HG03558 (cell line): ENCODE measurements at regions not wholly inside any gene's neighbourhood (a gene's known extent, or its start where the extent isn't known, plus 50 kb on each side); places are given as distances from the start of the nearest gene placed in this dataset.

Experiments
- ATAC-seq: cut with Tn5 transposase; IDR thresholded peaks from one replicate; pipeline ENCODE4 v1.9.1; 2021; ENCODE audit warnings: moderate number of reproducible peaks; ENCODE audit not compliant: unreplicated experiment; ENCODE audit errors: extremely low read depth

- no peak for ATAC-seq
These were observed 371.3 kb upstream of the TNP1 start for GRCh38 chr2:217231212-217231611.

- no peak for ATAC-seq
These were observed 368.9 kb upstream of the TNP1 start for GRCh38 chr2:217228732-217229131.

DNA sequence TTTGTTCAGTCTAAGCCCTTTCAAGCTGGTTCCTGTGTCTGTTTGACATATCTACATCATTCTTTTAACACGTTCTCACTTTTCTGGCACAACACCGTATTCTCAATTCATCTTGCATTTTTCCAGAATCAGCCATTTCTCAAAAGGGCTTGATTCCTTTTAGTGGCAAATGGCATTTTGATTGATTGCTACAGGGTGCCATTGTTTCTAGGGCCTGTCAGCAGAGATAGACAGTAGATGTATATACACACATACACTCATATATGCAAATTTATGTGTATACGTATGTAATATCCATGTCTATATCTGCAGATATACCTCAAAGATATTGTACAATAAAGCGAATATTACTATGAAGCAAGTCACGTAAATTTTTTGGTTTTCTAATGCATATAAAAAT lies 367.9 kb upstream of the TNP1 start:
- no peak for ATAC-seq

- ATAC-seq = no peak
These were observed 365.7 kb upstream of the TNP1 start for GRCh38 chr2:217225596-217225995.

DNA sequence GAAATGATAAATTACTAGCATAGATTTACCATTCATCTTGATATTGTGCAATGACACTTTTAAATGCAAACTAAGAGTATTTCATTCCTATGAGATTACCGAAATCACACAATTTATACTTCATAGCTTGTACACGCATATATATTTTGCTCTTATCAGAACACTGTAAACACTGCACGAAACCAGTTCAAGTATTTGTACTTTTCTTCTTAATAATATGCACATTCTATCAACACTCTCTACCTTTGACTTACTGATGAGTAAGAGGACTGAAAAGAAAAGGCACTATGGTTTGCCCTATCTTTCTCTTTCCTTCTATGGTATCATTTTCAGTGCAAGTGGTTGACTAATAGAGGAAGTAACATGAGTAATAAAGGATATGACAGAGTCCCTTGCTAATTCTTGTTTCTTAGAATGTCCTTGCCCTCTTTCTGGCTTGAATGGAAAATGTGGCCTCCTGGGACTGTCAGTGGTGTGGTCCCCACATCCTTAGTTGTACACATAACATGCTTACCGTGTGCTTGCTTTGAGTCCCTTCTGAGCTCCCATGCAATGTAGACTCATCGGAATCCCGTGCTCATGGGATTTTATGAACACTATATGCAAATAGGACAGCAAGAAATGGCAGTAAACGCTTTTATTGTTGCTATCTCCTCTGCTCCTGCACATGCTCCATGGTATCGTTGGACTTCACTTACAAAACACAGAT lies 363.5 kb upstream of the TNP1 start:
- peak; percentile 59 for ATAC-seq

DNA sequence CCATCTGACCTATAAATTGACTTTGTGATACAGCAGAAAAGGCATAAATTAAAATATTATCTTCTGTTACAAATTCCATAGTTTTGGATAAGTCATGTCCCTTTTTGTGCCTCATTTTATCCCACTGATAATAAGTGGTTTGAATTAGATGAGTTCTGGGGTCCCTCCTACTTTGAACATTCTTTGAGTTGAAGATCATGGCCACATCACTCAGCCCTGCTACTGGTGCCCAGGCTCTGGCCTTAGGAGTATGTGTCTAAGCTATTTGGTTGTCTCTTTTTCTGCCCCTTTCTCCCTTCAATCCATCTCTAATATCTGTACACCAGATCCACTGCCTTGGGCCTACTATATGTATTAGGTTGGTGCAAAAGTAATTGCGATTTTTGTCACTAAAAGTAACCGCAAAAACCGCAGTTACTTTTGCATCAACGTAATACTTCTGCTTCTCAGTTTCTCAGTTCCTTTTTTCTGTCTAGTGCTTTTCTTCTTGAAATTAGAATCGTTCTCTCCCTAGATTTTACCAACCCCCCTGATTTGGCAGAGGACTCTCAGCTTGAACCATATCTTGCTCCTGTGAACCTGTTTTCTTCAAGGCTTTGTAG lies 362.5 kb upstream of the TNP1 start:
- peak; percentile 16 for ATAC-seq

- no peak for ATAC-seq
These were observed 360.6 kb upstream of the TNP1 start for GRCh38 chr2:217220228-217221013.

- ATAC-seq = no peak
These were observed 359.3 kb upstream of the TNP1 start for GRCh38 chr2:217219164-217219520.

GRCh38 chr2:217218269-217219163 lies 358.7 kb upstream of the TNP1 start:
- peak; percentile 37 for ATAC-seq

DNA sequence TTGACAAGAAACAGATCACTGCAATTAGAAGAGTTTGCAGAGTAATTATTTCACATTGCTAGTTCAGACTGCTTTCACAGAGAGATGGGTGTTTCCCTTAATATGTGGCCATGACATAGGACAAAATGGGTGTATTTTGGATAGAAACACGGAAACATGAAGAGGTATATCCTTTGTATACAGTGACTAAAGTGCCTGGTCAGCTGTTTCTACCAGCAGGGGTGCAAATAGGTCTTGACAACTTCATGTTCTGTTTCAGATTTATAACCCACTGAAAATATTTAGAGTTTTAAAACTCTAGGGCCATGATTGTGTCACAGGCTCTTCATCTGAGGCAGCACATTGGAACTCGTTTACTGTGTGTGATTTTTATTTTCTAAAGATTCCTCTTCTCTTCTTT lies 357.1 kb upstream of the TNP1 start:
- no peak for ATAC-seq

DNA sequence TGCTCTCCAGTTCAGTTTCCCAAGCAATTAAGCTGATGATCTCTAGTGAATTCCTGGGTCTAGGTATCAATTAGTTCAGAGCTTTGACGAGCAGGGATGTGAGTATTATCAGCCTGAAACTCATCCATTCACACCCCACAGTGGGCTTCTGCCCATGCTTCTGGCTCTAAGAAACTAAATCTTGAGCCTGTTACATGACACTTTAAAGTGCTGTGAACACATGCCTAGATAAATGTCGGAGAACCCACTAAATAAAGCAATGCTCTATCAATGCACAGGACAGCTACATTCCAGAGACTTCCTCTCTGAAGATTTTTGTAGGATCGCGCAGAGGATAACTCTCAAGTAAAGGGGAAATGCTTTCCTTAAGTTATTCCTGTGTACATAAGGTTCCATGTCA lies 356.5 kb upstream of the TNP1 start:
- ATAC-seq = no peak

DNA sequence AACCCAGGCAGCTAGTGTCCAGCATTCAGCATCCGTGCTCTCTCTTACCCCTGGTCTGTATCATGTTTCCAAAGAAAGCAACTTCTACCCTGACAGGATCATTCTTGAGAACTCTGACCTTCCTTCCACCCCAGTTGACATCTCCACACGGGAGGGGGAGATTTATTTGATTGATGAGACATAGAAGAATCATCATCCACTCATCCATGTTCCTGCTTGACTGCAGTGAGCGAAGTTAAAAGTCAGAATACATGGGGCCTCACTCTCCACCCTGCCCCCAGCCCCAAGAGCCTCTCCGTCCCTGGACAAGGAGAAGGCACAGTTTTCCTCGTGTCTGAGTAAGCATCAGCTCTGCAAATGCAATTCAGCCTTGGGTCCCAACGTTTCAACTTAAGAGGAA lies 356.0 kb upstream of the TNP1 start:
- ATAC-seq = no peak

- ATAC-seq = no peak
These were observed 349.0 kb upstream of the TNP1 start for GRCh38 chr2:217208867-217209266.

- ATAC-seq = no peak
These were observed 347.8 kb upstream of the TNP1 start for GRCh38 chr2:217207699-217208010.

GRCh38 chr2:217206907-217207698 lies 347.2 kb upstream of the TNP1 start:
- no peak for ATAC-seq

GRCh38 chr2:217206016-217206725 lies 346.3 kb upstream of the TNP1 start:
- no peak for ATAC-seq

GRCh38 chr2:217204358-217204757 lies 344.5 kb upstream of the TNP1 start:
- ATAC-seq = no peak

GRCh38 chr2:217203086-217203485 lies 343.2 kb upstream of the TNP1 start:
- no peak for ATAC-seq

GRCh38 chr2:217199255-217199630 lies 339.4 kb upstream of the TNP1 start:
- no peak for ATAC-seq
